ENCODE measurements at regions not wholly inside any gene's neighbourhood (a gene's known extent, or its start where the extent isn't known, plus 50 kb on each side); places are given as distances from the start of the nearest gene placed in this dataset.
"Not testable (repeated sequence)": the region's sequence is repeated elsewhere in the genome, so short reads cannot be mapped to it uniquely, and the experiment has no call there.

DNA sequence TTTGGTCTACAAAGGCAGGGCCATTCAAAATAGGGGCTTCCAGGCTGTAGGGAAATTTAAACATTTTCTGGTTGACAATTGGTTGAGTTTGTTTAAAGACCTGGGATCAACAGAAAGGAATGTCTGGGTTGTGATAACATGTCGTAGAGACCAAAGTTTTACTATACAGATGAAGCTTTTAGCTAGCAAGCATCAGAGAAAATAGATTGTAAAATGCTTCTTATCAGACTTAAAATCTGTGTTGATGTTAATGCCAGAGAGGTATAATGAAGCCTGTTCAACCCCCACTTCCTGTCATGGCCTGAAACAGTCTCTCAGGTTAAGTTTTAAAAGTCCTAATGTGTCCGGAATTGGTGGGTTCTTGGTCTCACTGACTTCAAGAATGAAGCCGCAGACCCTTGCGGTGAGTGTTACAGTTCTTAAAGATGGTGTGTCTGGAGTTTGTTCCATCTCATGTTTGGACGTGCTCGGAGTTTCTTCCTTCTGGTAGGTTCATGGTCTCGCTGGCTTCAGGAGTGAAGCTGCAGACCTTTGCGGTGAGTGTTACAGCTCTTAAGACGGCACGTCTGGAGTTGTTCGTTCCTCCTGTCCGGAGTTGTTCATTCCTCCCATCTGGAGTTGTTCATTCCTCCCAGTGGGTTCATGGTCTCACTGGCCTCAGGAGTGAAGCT is 86.5 kb upstream of the HMCN1 start:
- TF ChIP-seq, protein P1, sequence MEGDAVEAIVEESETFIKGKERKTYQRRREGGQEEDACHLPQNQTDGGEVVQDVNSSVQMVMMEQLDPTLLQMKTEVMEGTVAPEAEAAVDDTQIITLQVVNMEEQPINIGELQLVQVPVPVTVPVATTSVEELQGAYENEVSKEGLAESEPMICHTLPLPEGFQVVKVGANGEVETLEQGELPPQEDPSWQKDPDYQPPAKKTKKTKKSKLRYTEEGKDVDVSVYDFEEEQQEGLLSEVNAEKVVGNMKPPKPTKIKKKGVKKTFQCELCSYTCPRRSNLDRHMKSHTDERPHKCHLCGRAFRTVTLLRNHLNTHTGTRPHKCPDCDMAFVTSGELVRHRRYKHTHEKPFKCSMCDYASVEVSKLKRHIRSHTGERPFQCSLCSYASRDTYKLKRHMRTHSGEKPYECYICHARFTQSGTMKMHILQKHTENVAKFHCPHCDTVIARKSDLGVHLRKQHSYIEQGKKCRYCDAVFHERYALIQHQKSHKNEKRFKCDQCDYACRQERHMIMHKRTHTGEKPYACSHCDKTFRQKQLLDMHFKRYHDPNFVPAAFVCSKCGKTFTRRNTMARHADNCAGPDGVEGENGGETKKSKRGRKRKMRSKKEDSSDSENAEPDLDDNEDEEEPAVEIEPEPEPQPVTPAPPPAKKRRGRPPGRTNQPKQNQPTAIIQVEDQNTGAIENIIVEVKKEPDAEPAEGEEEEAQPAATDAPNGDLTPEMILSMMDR (IDR thresholded peaks at IDR 0.05; ENCODE audit: low read length), result not testable (repeated sequence)
- TF ChIP-seq EZH2phosphoT487 (IDR thresholded peaks at IDR 0.05; ENCODE audit: low read length), result not testable (repeated sequence)
